ENCODE measurements at regions not wholly inside any gene's neighbourhood (a gene's known extent, or its start where the extent isn't known, plus 50 kb on each side); places are given as distances from the start of the nearest gene placed in this dataset.
"Not testable (repeated sequence)": the region's sequence is repeated elsewhere in the genome, so short reads cannot be mapped to it uniquely, and the experiment has no call there.

- TF ChIP-seq, protein P1, sequence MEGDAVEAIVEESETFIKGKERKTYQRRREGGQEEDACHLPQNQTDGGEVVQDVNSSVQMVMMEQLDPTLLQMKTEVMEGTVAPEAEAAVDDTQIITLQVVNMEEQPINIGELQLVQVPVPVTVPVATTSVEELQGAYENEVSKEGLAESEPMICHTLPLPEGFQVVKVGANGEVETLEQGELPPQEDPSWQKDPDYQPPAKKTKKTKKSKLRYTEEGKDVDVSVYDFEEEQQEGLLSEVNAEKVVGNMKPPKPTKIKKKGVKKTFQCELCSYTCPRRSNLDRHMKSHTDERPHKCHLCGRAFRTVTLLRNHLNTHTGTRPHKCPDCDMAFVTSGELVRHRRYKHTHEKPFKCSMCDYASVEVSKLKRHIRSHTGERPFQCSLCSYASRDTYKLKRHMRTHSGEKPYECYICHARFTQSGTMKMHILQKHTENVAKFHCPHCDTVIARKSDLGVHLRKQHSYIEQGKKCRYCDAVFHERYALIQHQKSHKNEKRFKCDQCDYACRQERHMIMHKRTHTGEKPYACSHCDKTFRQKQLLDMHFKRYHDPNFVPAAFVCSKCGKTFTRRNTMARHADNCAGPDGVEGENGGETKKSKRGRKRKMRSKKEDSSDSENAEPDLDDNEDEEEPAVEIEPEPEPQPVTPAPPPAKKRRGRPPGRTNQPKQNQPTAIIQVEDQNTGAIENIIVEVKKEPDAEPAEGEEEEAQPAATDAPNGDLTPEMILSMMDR (IDR thresholded peaks at IDR 0.05) = no peak
- no peak overlapping the region for H3K4me3 ChIP-seq
- no peak for DNase-seq (ENCODE audit: low spot score)
- no peak overlapping the region for H3K27ac ChIP-seq
These were observed 218.0 kb downstream of the FGFR2 start for GRCh38 chr10:121380211-121380610.

DNA sequence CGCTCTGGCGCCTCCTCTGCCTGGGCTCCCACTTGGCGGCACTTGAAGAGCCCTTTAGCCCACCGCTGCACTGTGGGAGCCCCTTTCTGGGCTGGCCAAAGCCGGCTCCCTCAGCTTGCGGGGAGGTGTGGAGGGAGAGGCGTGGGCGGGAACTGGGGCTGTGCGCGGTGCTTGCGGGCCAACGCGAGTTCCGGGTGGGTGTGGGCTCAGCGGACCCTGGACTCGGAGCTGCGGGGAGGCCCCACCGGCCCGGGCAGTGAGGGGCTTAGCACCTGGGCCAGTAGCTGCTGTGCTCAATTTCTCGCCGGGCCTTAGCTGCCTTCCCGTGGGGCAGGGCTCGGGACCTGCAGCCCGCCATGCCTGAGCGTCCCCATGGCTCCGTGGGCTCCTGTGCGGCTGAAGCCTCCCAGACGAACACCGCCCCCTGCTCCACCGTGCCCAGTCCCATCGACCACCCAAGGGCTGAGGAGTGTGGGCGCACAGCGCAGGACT lies 216.2 kb downstream of the FGFR2 start:
- DNase-seq (ENCODE audit: low spot score); H3K4me3 ChIP-seq; H3K27ac ChIP-seq: not testable (repeated sequence)

- Histone ChIP-seq H3K27ac (no peak overlapping the region), H3K4me3 (no peak overlapping the region)
- DNase-seq (ENCODE audit: low spot score) = no peak
- TF ChIP-seq, protein P1 (IDR thresholded peaks at IDR 0.05) = no peak
These were observed 213.1 kb downstream of the FGFR2 start for GRCh38 chr10:121385136-121385535.

GRCh38 chr10:121392657-121393056 lies 205.6 kb downstream of the FGFR2 start:
- no peak overlapping the region for H3K27ac ChIP-seq
- no peak for DNase-seq (ENCODE audit: low spot score)
- TF ChIP-seq, protein P1 (IDR thresholded peaks at IDR 0.05) = no peak
- no peak overlapping the region for H3K4me3 ChIP-seq

DNA sequence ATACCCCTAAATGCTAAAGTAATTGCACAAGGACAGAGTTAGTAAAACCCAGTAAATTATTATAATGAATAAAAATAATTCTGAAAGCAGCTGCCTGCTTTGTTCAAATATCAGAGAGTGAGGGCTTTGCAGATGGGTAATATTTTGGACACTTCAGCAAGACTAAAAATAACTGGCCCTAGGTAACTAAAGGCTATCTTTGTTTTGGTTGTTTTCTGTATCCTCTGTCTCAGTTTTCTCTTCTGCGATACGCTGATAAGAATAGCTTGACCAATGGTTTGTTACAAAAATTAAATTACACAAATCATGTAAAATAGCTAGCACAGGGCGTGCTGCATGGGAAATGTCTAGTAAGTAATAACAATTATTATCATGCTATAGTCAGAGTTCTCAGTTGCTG lies 204.7 kb downstream of the FGFR2 start:
- Histone ChIP-seq H3K4me3 (no peak overlapping the region), H3K27ac (no peak overlapping the region)
- no peak for DNase-seq (ENCODE audit: low spot score)
- TF ChIP-seq, protein P1 (IDR thresholded peaks at IDR 0.05) = no peak

DNA sequence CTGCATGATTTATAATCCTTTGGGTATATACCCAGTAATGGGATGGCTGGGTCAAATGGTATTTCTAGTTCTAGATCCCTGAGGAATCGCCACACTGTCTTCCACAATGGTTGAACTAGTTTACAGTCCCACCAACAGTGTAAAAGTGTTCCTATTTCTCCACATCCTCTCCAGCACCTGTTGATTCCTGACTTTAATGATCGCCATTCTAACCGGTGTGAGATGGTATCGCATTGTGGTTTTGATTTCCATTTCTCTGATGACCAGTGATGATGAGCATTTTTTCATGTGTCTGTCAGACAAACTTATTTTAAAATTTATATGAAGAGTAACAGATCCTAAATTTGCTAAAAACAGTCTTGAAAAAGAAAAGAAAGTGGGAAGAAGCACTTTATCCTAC lies 197.7 kb downstream of the FGFR2 start:
- DNase-seq (ENCODE audit: low spot score); H3K27ac ChIP-seq; H3K4me3 ChIP-seq: not testable (repeated sequence)

- TF ChIP-seq, protein P1 (IDR thresholded peaks at IDR 0.05) = no peak
- Histone ChIP-seq H3K27ac (no peak overlapping the region), H3K4me3 (no peak overlapping the region)
- DNase-seq (ENCODE audit: low spot score) = no peak
These were observed 194.7 kb downstream of the FGFR2 start for GRCh38 chr10:121403527-121403926.

- Histone ChIP-seq H3K27ac (no peak overlapping the region), H3K4me3 (no peak overlapping the region)
- DNase-seq (ENCODE audit: low spot score) = no peak
- TF ChIP-seq, protein P1 (IDR thresholded peaks at IDR 0.05) = no peak
These were observed 193.6 kb downstream of the FGFR2 start for GRCh38 chr10:121404611-121405010.
